Mesothelial cell of epicardium (in vitro differentiated cells): ENCODE measurements at regions not wholly inside any gene's neighbourhood (a gene's known extent, or its start where the extent isn't known, plus 50 kb on each side); places are given as distances from the start of the nearest gene placed in this dataset.

Experiments used
- DNase-seq, 2 experiments: peaks; one replicate each; pipeline ENCODE4 v3.0.0; 2021; ENCODE audit warnings: low spot score in 2 of 2; ENCODE audit not compliant: unreplicated experiment in 2 of 2
- H3K27ac Mint-ChIP-seq: 2 replicates; pipeline ENCODE4 v1.8.0; 2021; ENCODE audit warnings: mixed read lengths
- H3K27me3 Mint-ChIP-seq: 2 replicates; pipeline ENCODE4 v1.8.0; 2021; ENCODE audit warnings: low read depth, mixed read lengths
- H3K36me3 Mint-ChIP-seq: 2 replicates; pipeline ENCODE4 v1.8.0; 2021; ENCODE audit warnings: mixed read lengths
- H3K4me1 Mint-ChIP-seq: 2 replicates; pipeline ENCODE4 v1.8.0; 2021; ENCODE audit warnings: mixed read lengths
- H3K4me3 Mint-ChIP-seq: 2 replicates; pipeline ENCODE4 v1.8.0; 2021; ENCODE audit warnings: mild to moderate bottlenecking, moderate library complexity, mixed read lengths
- H3K9me3 Mint-ChIP-seq: 2 replicates; pipeline ENCODE4 v1.8.0; 2021; ENCODE audit warnings: mixed read lengths
- CTCF ChIP-seq: fragments of 200-600 bp; sonication (generic); IDR thresholded peaks from one replicate; pipeline ENCODE4 v1.5.0; 2021; ENCODE audit warnings: antibody characterized with exemption; ENCODE audit not compliant: unreplicated experiment

DNA sequence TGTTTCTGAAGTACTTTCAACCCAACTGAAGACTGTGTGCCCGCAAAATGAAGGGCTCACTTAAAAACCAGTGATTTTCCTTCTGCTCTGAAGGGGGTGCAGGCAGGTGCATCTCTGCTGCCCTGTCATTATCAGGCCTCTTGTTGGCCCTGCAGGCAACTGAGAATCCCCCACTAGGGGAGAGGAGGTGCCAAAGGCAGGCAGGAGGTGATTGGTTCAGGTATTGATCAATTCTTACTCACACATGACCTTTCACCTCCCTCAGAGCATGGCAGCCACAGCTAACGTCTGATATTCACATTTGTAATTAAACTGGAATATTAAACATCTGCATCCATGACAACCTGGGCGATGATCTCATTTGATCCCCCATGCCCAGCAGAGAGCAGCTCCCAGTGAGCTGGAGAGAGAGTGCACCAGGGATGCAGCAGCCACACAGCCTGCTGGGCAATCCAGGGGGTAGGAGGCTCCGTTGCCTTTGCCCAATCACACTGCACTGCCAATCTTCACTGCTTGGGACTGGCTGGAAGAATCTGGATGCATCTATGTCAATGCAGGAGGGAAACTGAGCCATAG, 267.9 kb upstream of the TSHZ3 start:
- no peak overlapping the region for H3K4me3 Mint-ChIP-seq
- H3K36me3 Mint-ChIP-seq, result no peaks in the 10 kb centered on the region
- peaks cover 11% of the 10 kb centered on the region for H3K9me3 Mint-ChIP-seq
- DNase-seq, result no peak
- no peak overlapping the region for H3K27ac Mint-ChIP-seq
- peaks cover 2% of the 10 kb centered on the region for H3K27me3 Mint-ChIP-seq
- TF ChIP-seq CTCF, result no peak
- peaks cover 19% of the 10 kb centered on the region for H3K4me1 Mint-ChIP-seq

GRCh38 chr19:31625056-31625455, 275.8 kb upstream of the TSHZ3 start:
- TF ChIP-seq CTCF, result no peak
- Mint-ChIP-seq H3K36me3 (peaks cover 1% of the 10 kb centered on the region), H3K27me3 (peaks cover 14% of the 10 kb centered on the region), H3K9me3 (peaks cover 25% of the 10 kb centered on the region), H3K4me1 (peaks cover 30% of the 10 kb centered on the region), H3K4me3 (no peak overlapping the region), H3K27ac (no peak overlapping the region)
- no peak for DNase-seq

- H3K4me3 Mint-ChIP-seq, result no peak overlapping the region
- peaks cover 34% of the 10 kb centered on the region for H3K4me1 Mint-ChIP-seq
- TF ChIP-seq CTCF, result no peak
- H3K27ac Mint-ChIP-seq, result no peak overlapping the region
- peaks cover 14% of the 10 kb centered on the region for H3K27me3 Mint-ChIP-seq
- H3K36me3 Mint-ChIP-seq, result peaks cover 1% of the 10 kb centered on the region
- peaks cover 25% of the 10 kb centered on the region for H3K9me3 Mint-ChIP-seq
- no peak for DNase-seq
Measured at GRCh38 chr19:31625575-31625974, 276.3 kb upstream of the TSHZ3 start.

DNA sequence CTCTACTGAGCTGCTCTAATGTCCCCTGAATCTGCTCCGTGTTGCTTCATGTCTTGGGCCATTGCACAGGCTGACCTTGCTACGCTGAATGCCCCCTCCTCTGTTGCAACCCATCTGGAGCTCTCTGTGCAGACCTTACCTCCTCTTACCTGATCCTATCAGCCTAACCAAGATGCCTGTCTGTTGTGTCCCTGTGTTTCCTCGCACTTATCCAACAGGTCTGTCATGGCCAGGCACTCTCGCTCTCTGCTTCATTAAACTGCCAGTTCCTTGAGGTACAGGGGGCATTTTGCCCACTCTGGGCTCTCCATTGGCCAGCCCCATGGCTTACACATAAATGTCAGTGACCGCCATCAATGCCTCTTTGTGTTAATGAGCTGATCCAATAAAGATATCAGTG, 277.7 kb upstream of the TSHZ3 start:
- DNase-seq, result no peak
- Mint-ChIP-seq H3K36me3 (peaks cover 1% of the 10 kb centered on the region), H3K9me3 (peaks cover 15% of the 10 kb centered on the region), H3K4me3 (no peak overlapping the region), H3K27me3 (peaks cover 14% of the 10 kb centered on the region), H3K4me1 (peaks cover 40% of the 10 kb centered on the region), H3K27ac (no peak overlapping the region)
- TF ChIP-seq CTCF, result no peak

DNA sequence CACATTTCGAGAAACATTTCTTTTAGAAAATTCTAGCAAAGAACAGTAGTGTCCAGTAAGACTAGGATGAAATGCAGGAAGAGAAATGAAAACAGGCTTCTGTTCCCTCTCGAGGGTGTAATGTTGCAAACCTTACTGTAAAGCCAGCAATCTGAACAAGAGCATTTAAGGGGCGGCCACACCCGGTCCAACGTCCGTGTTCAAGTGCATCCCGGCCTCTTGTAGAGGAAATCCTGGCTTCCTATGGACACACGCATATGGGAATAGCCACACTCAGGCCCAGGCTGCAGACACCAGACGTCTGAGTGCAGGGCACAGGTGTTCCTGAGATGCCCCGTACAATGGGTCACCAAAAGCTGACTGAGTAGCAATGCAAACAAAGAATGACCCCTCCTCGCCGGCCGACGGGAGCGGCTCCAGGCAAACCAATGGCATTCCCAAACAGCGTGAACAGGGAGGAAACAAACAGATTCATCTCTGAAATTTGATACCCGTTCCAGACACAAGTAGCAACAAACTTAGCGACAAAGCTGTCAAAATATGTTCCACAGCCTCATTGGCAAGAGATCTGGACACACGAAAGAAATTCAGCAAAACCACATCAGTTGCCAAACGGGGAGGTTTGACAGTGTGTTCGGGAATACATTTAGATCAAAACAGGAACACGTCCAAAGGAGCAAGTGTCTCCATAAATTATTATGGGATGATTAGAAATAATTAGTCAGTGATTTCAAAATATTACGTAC, 278.6 kb upstream of the TSHZ3 start:
- H3K36me3 Mint-ChIP-seq, result no peaks in the 10 kb centered on the region
- H3K4me3 Mint-ChIP-seq, result no peak overlapping the region
- peak in 1 of 2 experiments; percentile 27 for DNase-seq
- no peak for TF ChIP-seq CTCF
- peaks cover 40% of the 10 kb centered on the region for H3K4me1 Mint-ChIP-seq
- H3K27me3 Mint-ChIP-seq, result peaks cover 14% of the 10 kb centered on the region
- H3K27ac Mint-ChIP-seq, result no peak overlapping the region
- H3K9me3 Mint-ChIP-seq, result peaks cover 10% of the 10 kb centered on the region
